GM21423 (cell line): ENCODE measurements at regions not wholly inside any gene's neighbourhood (a gene's known extent, or its start where the extent isn't known, plus 50 kb on each side); places are given as distances from the start of the nearest gene placed in this dataset.

Experiments used
- ATAC-seq: cut with Tn5 transposase; IDR thresholded peaks from one replicate; pipeline ENCODE4 v1.9.1; 2021; ENCODE audit warnings: mild to moderate bottlenecking, moderate library complexity; ENCODE audit not compliant: unreplicated experiment

- no peak for ATAC-seq
These were observed 70.1 kb upstream of the SLCO3A1 start for GRCh38 chr15:91783451-91783850.

GRCh38 chr15:91784973-91785709 is 68.4 kb upstream of the SLCO3A1 start:
- no peak for ATAC-seq

- ATAC-seq, result no peak
These were observed 66.3 kb upstream of the SLCO3A1 start for GRCh38 chr15:91787198-91787597.

DNA sequence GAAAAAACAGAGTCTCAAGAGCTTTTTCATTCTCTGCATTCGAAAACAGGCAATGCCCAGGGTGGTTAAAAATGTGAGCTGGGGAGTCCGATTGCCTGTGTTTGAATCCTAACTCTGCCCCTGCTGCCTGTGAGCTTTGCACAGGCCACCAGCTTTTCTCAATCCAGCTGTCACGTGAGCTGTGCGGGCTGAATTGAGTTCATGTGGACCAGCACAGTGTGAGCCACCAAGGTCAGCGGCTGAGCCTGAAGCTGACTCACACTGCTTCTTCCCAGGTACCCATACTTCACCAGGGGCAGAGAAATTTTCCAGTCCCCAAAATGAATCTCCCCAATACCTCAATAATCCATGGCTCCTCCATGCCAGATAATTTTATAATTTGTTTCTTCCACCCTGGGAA is 64.4 kb upstream of the SLCO3A1 start:
- ATAC-seq, result no peak

- no peak for ATAC-seq
These were observed 62.7 kb upstream of the SLCO3A1 start for GRCh38 chr15:91790836-91791235.

- ATAC-seq, result no peak
These were observed 59.7 kb upstream of the SLCO3A1 start for GRCh38 chr15:91793771-91794170.

DNA sequence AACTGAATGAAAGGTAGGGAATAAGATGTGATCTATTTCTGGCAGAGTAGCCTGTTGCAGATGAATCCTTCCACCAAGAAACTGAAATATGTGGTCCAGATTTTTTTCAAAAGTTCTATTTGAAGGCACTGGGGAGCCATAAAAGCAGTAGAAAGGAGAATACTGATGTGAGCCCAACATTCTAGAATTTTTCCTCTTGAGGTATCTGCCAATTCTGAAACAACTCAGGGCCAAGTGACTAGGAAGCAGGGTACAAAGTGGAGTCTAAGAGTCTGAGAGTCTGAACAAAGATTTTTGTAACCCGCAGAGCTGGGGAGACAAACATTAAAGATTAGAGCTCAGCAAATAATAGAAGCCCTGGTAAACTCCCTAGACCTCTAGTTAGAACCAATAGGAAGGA is 58.3 kb upstream of the SLCO3A1 start:
- ATAC-seq, result no peak

GRCh38 chr15:91801836-91802534 is 51.5 kb upstream of the SLCO3A1 start:
- ATAC-seq, result no peak

DNA sequence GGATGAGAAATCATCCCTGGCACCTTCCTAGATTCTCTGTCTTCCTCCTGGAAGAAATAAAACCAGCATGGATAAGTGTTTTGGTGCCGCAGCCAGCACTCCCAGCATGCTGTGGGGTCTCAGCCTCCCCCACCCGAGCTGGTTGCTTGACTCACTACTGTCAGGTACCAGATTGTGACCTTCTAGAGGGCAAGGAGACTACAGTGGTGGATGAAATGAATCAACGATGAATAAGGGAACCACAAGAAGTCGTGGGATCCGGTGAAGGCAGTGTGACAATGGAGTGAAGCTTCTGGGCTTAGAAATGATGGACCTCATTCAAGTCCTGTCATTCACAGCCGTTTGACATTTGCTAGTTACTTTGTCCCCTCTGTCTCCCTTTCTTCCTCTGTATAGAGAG is 50.2 kb upstream of the SLCO3A1 start:
- no peak for ATAC-seq
